GM19023 (cell line): ENCODE measurements at regions not wholly inside any gene's neighbourhood (a gene's known extent, or its start where the extent isn't known, plus 50 kb on each side); places are given as distances from the start of the nearest gene placed in this dataset.
"Not testable (repeated sequence)": the region's sequence is repeated elsewhere in the genome, so short reads cannot be mapped to it uniquely, and the experiment has no call there.

Experiments
- ATAC-seq: cut with Tn5 transposase; IDR thresholded peaks from one replicate; pipeline ENCODE4 v1.9.1; 2021; ENCODE audit warnings: mild to moderate bottlenecking, moderate library complexity; ENCODE audit not compliant: unreplicated experiment

GRCh38 chr21:31609081-31609480 lies 50.4 kb upstream of the SOD1 start:
- ATAC-seq = no peak

DNA sequence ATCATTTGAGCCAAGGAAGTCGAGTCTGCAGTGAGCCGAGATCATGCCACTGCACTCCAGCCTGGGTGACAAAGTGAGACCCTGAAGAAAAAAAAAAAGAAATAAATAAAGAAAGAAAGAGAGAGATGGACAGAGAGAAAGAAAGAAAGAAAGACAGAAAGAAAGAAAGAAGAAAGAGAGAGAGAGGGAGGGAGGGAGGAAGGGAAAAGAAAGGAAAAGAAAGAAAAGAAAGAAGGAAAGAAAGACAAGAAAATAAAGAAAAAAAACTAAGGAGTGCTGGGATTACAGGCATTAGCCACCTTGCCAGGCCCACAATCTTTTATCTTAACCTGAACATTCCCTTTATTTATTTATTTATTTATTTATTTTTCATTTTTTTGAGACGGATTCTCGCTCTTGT lies 51.7 kb upstream of the SOD1 start:
- no peak for ATAC-seq

- ATAC-seq = no peak
Measured at GRCh38 chr21:31606081-31606874, 53.2 kb upstream of the SOD1 start.

DNA sequence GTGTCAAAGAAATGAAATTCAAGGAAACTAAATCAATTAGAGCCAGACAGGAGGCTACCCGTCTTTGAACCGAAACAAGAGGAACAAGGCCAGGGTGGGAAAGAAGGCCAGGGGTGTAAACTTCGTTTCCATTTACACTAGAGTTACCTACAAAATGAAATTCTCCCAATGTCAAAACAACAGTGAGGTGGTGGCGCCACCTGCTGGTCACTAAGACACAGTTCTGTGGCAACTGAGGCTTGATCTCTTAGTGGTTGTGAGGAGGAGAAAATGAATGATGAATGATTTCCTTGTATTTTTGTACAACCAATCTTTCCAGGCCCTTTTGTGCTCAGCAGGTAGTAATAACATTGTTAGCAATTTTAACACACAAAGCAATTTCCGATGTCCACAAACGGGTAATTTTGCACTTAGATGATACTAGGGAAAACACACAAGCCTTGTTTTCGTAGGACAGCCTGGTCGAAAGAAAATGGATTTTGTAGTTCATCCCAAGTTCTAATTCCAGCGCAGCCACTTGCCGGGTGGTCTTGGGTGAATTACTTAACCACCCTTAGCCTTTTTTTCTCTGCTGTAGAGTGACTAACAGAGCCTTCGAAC lies 54.8 kb upstream of the SOD1 start:
- ATAC-seq = peak; percentile 76

DNA sequence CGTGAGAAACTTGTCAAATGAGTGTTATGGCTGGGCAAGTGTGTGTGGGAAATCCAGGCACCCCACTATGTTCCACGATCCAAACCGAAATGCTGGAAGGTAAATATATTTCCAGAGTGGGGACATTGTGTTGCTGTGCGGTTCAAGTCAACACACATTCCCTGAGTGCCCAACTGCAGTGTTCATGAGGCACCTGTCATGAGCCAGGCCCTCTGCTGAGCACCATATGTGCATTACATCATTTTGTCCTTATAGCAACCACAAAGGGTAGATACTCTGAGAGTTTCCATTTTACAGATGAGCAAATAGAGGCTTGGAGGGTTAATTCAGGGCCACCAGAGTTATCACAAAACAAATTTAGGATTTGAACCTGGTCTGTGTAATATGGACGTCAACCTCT lies 59.9 kb upstream of the SOD1 start:
- ATAC-seq = no peak

GRCh38 chr21:31599013-31599412 lies 60.5 kb upstream of the SOD1 start:
- ATAC-seq = no peak

GRCh38 chr21:31597683-31598082 lies 61.8 kb upstream of the SOD1 start:
- ATAC-seq = no peak

DNA sequence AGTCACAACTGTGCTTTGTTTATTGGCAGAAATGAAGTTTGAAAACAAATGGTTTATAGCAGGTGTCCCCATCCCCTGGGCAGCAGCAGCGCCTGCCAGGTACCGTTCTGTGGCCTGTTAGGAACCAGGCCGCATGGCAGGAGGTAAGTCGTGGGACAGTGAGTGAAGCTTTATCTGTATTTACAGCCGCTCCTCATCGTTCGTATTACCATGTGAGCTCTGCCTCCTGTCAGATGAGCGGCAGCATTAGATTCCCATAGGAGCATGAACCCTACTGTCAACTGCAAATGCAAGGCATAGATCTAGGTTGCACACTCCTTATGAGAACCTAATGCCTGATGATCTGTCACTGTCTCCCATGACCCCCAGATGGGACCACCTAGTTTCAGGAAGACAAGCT lies 63.4 kb upstream of the SOD1 start:
- no peak for ATAC-seq

DNA sequence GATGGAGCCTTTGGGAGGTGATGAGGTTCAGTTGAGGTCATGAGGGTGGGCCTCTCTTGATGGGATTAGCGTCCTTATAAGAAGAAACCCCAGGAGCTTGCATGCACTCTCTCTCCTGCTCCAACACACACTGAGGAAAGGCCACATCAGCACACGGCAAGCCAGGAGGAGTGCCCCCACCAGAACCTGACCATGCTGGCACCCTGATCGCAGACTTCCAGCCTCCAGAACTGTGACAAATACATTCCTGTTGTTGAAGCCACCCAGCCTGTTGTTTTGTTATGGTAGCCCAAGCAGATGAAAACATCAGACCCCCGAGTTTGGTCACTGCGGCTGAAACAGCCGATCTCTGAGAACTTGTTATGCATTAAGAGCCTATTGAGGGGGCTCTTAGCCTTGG lies 64.8 kb upstream of the SOD1 start:
- ATAC-seq = no peak

- no peak for ATAC-seq
Measured at GRCh38 chr21:31594279-31594678, 65.2 kb upstream of the SOD1 start.

- ATAC-seq = no peak
Measured at GRCh38 chr21:31592963-31593560, 66.4 kb upstream of the SOD1 start.

- no peak for ATAC-seq
Measured at GRCh38 chr21:31592516-31592915, 67.0 kb upstream of the SOD1 start.

- ATAC-seq = no peak
Measured at GRCh38 chr21:31589820-31590219, 69.7 kb upstream of the SOD1 start.

DNA sequence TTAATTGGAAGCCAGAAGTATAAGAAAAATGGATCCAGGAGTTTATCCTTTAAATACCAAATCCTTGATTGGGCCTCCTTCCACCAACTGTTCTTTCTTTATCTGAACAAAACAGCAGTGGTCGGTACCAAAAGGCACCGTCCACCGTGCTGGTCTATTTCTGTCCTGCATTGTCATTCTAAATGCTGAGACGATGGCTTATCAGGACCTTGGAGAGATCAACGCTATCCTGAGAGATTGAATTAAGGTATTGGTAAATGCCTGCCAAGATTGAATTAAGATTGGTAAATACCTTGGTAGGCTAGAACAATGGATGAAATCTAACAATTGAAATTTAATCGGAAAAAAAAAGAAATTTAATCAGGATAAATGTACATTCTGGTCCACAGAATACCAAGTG lies 73.4 kb upstream of the SOD1 start:
- no peak for ATAC-seq

GRCh38 chr21:31583937-31584336 lies 75.6 kb upstream of the SOD1 start:
- not testable (repeated sequence) for ATAC-seq

GRCh38 chr21:31583498-31583897 lies 76.0 kb upstream of the SOD1 start:
- no peak for ATAC-seq

- ATAC-seq = no peak
Measured at GRCh38 chr21:31580866-31581276, 78.6 kb upstream of the SOD1 start.

- ATAC-seq = no peak
Measured at GRCh38 chr21:31577271-31577670, 82.2 kb upstream of the SOD1 start.

DNA sequence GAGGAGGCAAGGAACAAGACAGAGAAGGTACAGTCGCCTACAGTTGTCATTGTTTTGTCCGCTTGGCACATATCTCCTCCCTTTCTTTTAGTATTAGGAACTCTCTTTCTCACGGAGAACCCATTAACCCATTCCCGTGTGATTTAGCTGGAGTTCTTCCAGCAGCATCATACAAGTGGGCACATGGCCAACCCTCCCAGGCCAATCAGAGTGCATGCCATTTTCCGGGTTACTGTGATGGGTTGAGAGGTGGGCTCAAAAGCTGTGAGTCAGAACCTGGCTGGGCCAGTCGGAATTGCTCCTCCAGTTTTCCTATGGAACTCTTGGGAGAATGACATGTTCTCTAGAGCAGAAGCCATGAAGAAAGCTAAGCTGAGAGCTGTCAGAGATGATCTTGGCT lies 83.1 kb upstream of the SOD1 start:
- ATAC-seq = no peak

DNA sequence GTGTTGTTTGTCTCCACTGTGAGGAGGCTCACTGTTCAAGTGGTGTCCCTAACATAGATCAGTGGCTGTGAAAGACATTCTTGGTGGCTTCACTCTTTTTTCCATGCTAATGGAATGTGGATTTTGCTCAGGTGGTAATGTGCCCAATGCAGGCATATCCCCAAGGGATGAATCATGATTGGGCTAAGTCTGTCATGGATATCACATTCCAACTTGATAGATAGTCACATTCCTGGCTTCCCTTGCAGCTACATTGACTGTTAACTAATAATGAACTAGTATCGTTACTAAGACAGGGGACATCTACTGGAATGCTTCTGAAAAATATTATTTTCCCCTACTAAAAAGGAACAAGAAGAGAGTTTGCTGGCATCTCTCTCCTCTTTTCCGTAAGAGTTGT lies 86.3 kb upstream of the SOD1 start:
- no peak for ATAC-seq

- no peak for ATAC-seq
Measured at GRCh38 chr21:31571879-31572278, 87.6 kb upstream of the SOD1 start.

DNA sequence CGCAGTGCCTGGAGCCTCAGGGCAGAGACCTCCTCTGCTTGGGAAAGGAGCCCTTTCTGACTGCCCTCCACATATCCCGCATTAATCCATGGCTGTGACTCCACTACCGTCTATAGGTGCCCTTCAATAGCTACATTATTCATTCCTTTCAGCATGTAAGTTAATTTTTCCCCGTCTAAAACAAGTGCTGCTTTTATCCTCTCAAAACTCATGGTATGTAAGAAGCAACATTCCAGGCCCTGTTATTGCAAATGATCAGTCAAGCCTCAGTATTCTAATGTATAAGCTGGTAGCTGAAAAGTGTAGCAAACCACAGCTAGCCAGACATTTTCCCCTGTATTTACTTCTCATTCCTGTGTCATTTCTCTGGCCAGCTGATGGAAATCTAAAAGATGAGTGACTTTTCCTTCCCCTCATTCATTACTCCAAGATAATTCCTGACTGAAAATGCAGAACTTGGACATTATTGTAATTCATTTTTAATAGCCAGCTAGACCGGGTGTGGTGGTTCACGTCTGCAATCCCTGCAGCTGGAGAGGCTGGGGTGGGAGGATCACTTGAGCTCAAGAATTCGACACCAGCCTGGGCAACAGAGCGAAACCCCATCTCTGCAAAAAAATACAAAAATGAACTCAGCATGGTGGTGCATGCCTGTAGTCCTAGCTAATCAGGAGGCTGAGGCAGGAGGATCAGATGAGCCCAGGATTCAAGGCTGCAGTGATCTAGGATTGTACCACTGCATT lies 88.5 kb upstream of the SOD1 start:
- ATAC-seq = no peak
